ENCODE measurements at regions not wholly inside any gene's neighbourhood (a gene's known extent, or its start where the extent isn't known, plus 50 kb on each side); places are given as distances from the start of the nearest gene placed in this dataset.

GRCh38 chr5:23655674-23656073 lies 148.3 kb downstream of the PRDM9 start:
- Mint-ChIP-seq H3K36me3 (ENCODE audit: low read depth) (no peaks in the 10 kb centered on the region), H3K27me3 (no peaks in the 10 kb centered on the region), H3K27ac (no peak overlapping the region), H3K9me3 (peaks cover 14% of the 10 kb centered on the region), H3K4me1 (ENCODE audit: low read depth) (no peaks in the 10 kb centered on the region), H3K4me3 (no peak overlapping the region)
- no peak for DNase-seq

GRCh38 chr5:23675456-23675855 lies 168.0 kb downstream of the PRDM9 start:
- Mint-ChIP-seq H3K27ac (no peak overlapping the region), H3K4me3 (no peak overlapping the region), H3K36me3 (ENCODE audit: low read depth) (no peaks in the 10 kb centered on the region), H3K4me1 (ENCODE audit: low read depth) (no peaks in the 10 kb centered on the region), H3K27me3 (no peaks in the 10 kb centered on the region), H3K9me3 (peaks cover 11% of the 10 kb centered on the region)
- DNase-seq: no peak

- no peaks in the 10 kb centered on the region for H3K4me1 Mint-ChIP-seq (ENCODE audit: low read depth)
- H3K4me3 Mint-ChIP-seq: no peak overlapping the region
- H3K27me3 Mint-ChIP-seq: no peaks in the 10 kb centered on the region
- peaks cover 5% of the 10 kb centered on the region for H3K9me3 Mint-ChIP-seq
- no peak overlapping the region for H3K27ac Mint-ChIP-seq
- no peak for DNase-seq
- no peaks in the 10 kb centered on the region for H3K36me3 Mint-ChIP-seq (ENCODE audit: low read depth)
Observed at GRCh38 chr5:23677996-23678395, 170.6 kb downstream of the PRDM9 start.

GRCh38 chr5:23684103-23684502 lies 176.7 kb downstream of the PRDM9 start:
- H3K27me3 Mint-ChIP-seq: no peaks in the 10 kb centered on the region
- peaks cover 20% of the 10 kb centered on the region for H3K9me3 Mint-ChIP-seq
- no peaks in the 10 kb centered on the region for H3K36me3 Mint-ChIP-seq (ENCODE audit: low read depth)
- H3K27ac Mint-ChIP-seq: no peak overlapping the region
- no peak for DNase-seq
- no peaks in the 10 kb centered on the region for H3K4me1 Mint-ChIP-seq (ENCODE audit: low read depth)
- no peak overlapping the region for H3K4me3 Mint-ChIP-seq

GRCh38 chr5:23703940-23704855 lies 196.8 kb downstream of the PRDM9 start:
- peaks cover 20% of the 10 kb centered on the region for H3K9me3 Mint-ChIP-seq
- no peak overlapping the region for H3K27ac Mint-ChIP-seq
- no peak for DNase-seq
- H3K36me3 Mint-ChIP-seq (ENCODE audit: low read depth): no peaks in the 10 kb centered on the region
- H3K4me1 Mint-ChIP-seq (ENCODE audit: low read depth): no peaks in the 10 kb centered on the region
- H3K4me3 Mint-ChIP-seq: no peak overlapping the region
- H3K27me3 Mint-ChIP-seq: no peaks in the 10 kb centered on the region

- Mint-ChIP-seq H3K27me3 (no peaks in the 10 kb centered on the region), H3K27ac (no peak overlapping the region), H3K9me3 (peaks cover 26% of the 10 kb centered on the region), H3K4me1 (ENCODE audit: low read depth) (no peaks in the 10 kb centered on the region), H3K4me3 (no peak overlapping the region), H3K36me3 (ENCODE audit: low read depth) (no peaks in the 10 kb centered on the region)
- no peak for DNase-seq
Observed at GRCh38 chr5:23717486-23717885, 210.1 kb downstream of the PRDM9 start.

GRCh38 chr5:23718564-23718963 lies 211.2 kb downstream of the PRDM9 start:
- H3K4me1 Mint-ChIP-seq (ENCODE audit: low read depth): no peaks in the 10 kb centered on the region
- DNase-seq: no peak
- no peak overlapping the region for H3K27ac Mint-ChIP-seq
- H3K4me3 Mint-ChIP-seq: no peak overlapping the region
- H3K9me3 Mint-ChIP-seq: peaks cover 28% of the 10 kb centered on the region
- no peaks in the 10 kb centered on the region for H3K36me3 Mint-ChIP-seq (ENCODE audit: low read depth)
- H3K27me3 Mint-ChIP-seq: no peaks in the 10 kb centered on the region

- H3K27ac Mint-ChIP-seq: no peak overlapping the region
- H3K9me3 Mint-ChIP-seq: peaks cover 31% of the 10 kb centered on the region
Observed at GRCh38 chr5:23721336-23721735, 213.9 kb downstream of the PRDM9 start.

GRCh38 chr5:23727271-23727670 lies 219.9 kb downstream of the PRDM9 start:
- Mint-ChIP-seq H3K4me3 (no peak overlapping the region), H3K9me3 (peaks cover 21% of the 10 kb centered on the region)
- DNase-seq: no peak

More at GRCh38 chr5:23721336-23721735, 213.9 kb downstream of the PRDM9 start:
- Mint-ChIP-seq H3K27me3 (no peaks in the 10 kb centered on the region), H3K4me3 (no peak overlapping the region), H3K4me1 (ENCODE audit: low read depth) (no peaks in the 10 kb centered on the region), H3K36me3 (ENCODE audit: low read depth) (no peaks in the 10 kb centered on the region)
- no peak for DNase-seq

GRCh38 chr5:23730023-23730422 lies 222.6 kb downstream of the PRDM9 start:
- Mint-ChIP-seq H3K27ac (no peak overlapping the region), H3K27me3 (no peaks in the 10 kb centered on the region), H3K4me3 (no peak overlapping the region), H3K4me1 (ENCODE audit: low read depth) (no peaks in the 10 kb centered on the region), H3K9me3 (peaks cover 17% of the 10 kb centered on the region), H3K36me3 (ENCODE audit: low read depth) (no peaks in the 10 kb centered on the region)
- DNase-seq: no peak

More at GRCh38 chr5:23727271-23727670, 219.9 kb downstream of the PRDM9 start:
- Mint-ChIP-seq H3K27ac (no peak overlapping the region), H3K27me3 (no peaks in the 10 kb centered on the region), H3K4me1 (ENCODE audit: low read depth) (no peaks in the 10 kb centered on the region), H3K36me3 (ENCODE audit: low read depth) (no peaks in the 10 kb centered on the region)

GRCh38 chr5:23740029-23740428 lies 232.6 kb downstream of the PRDM9 start:
- Mint-ChIP-seq H3K9me3 (peaks cover 2% of the 10 kb centered on the region), H3K27me3 (no peaks in the 10 kb centered on the region), H3K36me3 (ENCODE audit: low read depth) (no peaks in the 10 kb centered on the region), H3K27ac (no peak overlapping the region), H3K4me3 (no peak overlapping the region), H3K4me1 (ENCODE audit: low read depth) (no peaks in the 10 kb centered on the region)
- DNase-seq: no peak

GRCh38 chr5:23742701-23743100 lies 235.3 kb downstream of the PRDM9 start:
- H3K4me3 Mint-ChIP-seq: no peak overlapping the region
- DNase-seq: no peak
- no peaks in the 10 kb centered on the region for H3K27me3 Mint-ChIP-seq
- peaks cover 2% of the 10 kb centered on the region for H3K9me3 Mint-ChIP-seq
- no peaks in the 10 kb centered on the region for H3K4me1 Mint-ChIP-seq (ENCODE audit: low read depth)
- H3K27ac Mint-ChIP-seq: no peak overlapping the region
- no peaks in the 10 kb centered on the region for H3K36me3 Mint-ChIP-seq (ENCODE audit: low read depth)

- DNase-seq: no peak
- H3K4me1 Mint-ChIP-seq (ENCODE audit: low read depth): no peaks in the 10 kb centered on the region
- H3K36me3 Mint-ChIP-seq (ENCODE audit: low read depth): no peaks in the 10 kb centered on the region
- no peaks in the 10 kb centered on the region for H3K27me3 Mint-ChIP-seq
- peaks cover 15% of the 10 kb centered on the region for H3K9me3 Mint-ChIP-seq
- H3K4me3 Mint-ChIP-seq: no peak overlapping the region
- no peak overlapping the region for H3K27ac Mint-ChIP-seq
Observed at GRCh38 chr5:23755906-23756305, 248.5 kb downstream of the PRDM9 start.

GRCh38 chr5:23756779-23757178 lies 249.4 kb downstream of the PRDM9 start:
- no peak for DNase-seq
- H3K36me3 Mint-ChIP-seq (ENCODE audit: low read depth): no peaks in the 10 kb centered on the region
- no peak overlapping the region for H3K27ac Mint-ChIP-seq
- H3K4me3 Mint-ChIP-seq: no peak overlapping the region
- H3K4me1 Mint-ChIP-seq (ENCODE audit: low read depth): no peaks in the 10 kb centered on the region
- peaks cover 11% of the 10 kb centered on the region for H3K9me3 Mint-ChIP-seq
- H3K27me3 Mint-ChIP-seq: no peaks in the 10 kb centered on the region

- DNase-seq: no peak
- Mint-ChIP-seq H3K4me1 (ENCODE audit: low read depth) (no peaks in the 10 kb centered on the region), H3K27ac (no peak overlapping the region), H3K9me3 (peaks cover 16% of the 10 kb centered on the region), H3K27me3 (no peaks in the 10 kb centered on the region), H3K4me3 (no peak overlapping the region), H3K36me3 (ENCODE audit: low read depth) (no peaks in the 10 kb centered on the region)
Observed at GRCh38 chr5:23763170-23763569, 255.8 kb downstream of the PRDM9 start.
